ENCODE measurements at regions not wholly inside any gene's neighbourhood (a gene's known extent, or its start where the extent isn't known, plus 50 kb on each side); places are given as distances from the start of the nearest gene placed in this dataset.

DNA sequence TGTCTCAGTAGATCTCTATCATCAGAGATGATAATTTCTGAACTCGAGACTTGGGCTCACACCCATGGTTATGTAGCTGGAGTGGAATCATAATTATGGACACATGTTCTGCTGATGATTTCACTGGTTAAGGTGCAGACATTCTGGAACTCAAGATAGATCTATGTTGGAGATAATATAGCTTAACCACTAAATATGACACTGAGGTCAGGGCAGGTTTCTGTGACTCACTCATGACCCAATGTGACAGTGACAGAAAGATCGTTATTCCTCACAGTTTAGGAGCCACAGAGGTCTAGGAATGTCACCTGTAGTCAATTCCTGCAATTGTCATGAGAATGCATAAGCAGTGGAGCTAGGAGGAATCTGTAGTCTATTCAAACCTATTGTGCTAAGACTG lies 828.6 kb downstream of the TRIB2 start:
- FAIRE-seq (no peak), DNase-seq (ENCODE audit: low read depth, low spot score) (no peak)
- Histone ChIP-seq H3K79me2 (ENCODE audit: control insufficient read depth, insufficient read depth, low read length) (no peaks in the 10 kb centered on the region), H3K36me3 (ENCODE audit: control insufficient read depth in 2 of 2, extremely low read depth in 1 of 2, insufficient read depth in 2 of 2, low read length in 2 of 2) (no peaks in the 10 kb centered on the region), H4K20me1 (ENCODE audit: control insufficient read depth, extremely low read depth, insufficient read depth, low read length) (no peaks in the 10 kb centered on the region), H3K9me1 (ENCODE audit: control insufficient read depth, extremely low read depth, insufficient read depth, low read length) (no peaks in the 10 kb centered on the region), H3K4me2 (ENCODE audit: control insufficient read depth, extremely low read depth, insufficient read depth, low read depth, low read length) (no peak overlapping the region), H2AFZ (ENCODE audit: control insufficient read depth, low read length) (no peak overlapping the region), H3K9ac (ENCODE audit: control insufficient read depth, extremely low read depth, insufficient read depth, low read length) (no peak overlapping the region), H3K27ac (ENCODE audit: control insufficient read depth, insufficient read depth, low read length) (no peak overlapping the region), H3K4me1 (ENCODE audit: control insufficient read depth, extremely low read depth, insufficient read depth, low read length) (no peaks in the 10 kb centered on the region), H3K4me3 (ENCODE audit: control insufficient read depth in 2 of 3, extremely low read depth in 1 of 3, insufficient read depth in 2 of 3, low read depth in 1 of 3, low read length in 3 of 3) (no peak overlapping the region), H3K27me3 (ENCODE audit: control insufficient read depth, extremely low read depth, insufficient read depth, low read length) (no peaks in the 10 kb centered on the region), H3K9me3 (ENCODE audit: control insufficient read depth, low read depth, low read length) (no peaks in the 10 kb centered on the region)
- TF ChIP-seq, protein P1, sequence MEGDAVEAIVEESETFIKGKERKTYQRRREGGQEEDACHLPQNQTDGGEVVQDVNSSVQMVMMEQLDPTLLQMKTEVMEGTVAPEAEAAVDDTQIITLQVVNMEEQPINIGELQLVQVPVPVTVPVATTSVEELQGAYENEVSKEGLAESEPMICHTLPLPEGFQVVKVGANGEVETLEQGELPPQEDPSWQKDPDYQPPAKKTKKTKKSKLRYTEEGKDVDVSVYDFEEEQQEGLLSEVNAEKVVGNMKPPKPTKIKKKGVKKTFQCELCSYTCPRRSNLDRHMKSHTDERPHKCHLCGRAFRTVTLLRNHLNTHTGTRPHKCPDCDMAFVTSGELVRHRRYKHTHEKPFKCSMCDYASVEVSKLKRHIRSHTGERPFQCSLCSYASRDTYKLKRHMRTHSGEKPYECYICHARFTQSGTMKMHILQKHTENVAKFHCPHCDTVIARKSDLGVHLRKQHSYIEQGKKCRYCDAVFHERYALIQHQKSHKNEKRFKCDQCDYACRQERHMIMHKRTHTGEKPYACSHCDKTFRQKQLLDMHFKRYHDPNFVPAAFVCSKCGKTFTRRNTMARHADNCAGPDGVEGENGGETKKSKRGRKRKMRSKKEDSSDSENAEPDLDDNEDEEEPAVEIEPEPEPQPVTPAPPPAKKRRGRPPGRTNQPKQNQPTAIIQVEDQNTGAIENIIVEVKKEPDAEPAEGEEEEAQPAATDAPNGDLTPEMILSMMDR (optimal IDR thresholded peaks at IDR 0.05 in 1 of 3, IDR thresholded peaks at IDR 0.05 in 1 of 3, conservative IDR thresholded peaks at IDR 0.05 in 1 of 3; ENCODE audit: extremely low read depth in 1 of 3, insufficient read depth in 2 of 3, low read length in 3 of 3) = no peak
- no peak for TF ChIP-seq EZH2 (IDR thresholded peaks at IDR 0.05; ENCODE audit: low read length)
- dilution Hi-C loops (cut with MboI; ENCODE audit: extremely low pct_ligation_motif_present, low sequenced_read_pairs) = no loop called here

DNA sequence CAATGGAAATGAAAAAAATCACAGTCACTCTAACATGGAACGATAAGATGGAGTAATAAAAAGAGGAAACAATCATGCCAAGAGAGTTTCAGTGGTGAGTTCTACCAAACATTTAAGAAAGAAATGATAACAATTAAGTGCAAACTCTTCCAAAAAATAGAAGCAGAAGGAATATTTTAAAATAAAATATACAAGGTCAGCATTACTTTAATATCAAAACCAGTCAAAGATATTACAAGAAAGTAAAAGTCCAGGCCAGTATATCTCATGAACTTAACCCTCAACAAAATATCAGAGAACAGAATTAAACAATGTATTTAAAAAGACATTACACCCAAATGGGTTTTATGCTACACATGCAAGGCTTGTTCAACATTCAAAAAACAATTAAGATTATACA lies 829.4 kb downstream of the TRIB2 start:
- FAIRE-seq = no peak
- dilution Hi-C loops (cut with MboI; ENCODE audit: extremely low pct_ligation_motif_present, low sequenced_read_pairs) = no loop called here

More for the DNA sequence above, 829.4 kb downstream of the TRIB2 start:
- Histone ChIP-seq H3K36me3 (ENCODE audit: control insufficient read depth in 2 of 2, extremely low read depth in 1 of 2, insufficient read depth in 2 of 2, low read length in 2 of 2) (no peaks in the 10 kb centered on the region), H3K79me2 (ENCODE audit: control insufficient read depth, insufficient read depth, low read length) (no peaks in the 10 kb centered on the region), H3K4me3 (ENCODE audit: control insufficient read depth in 2 of 3, extremely low read depth in 1 of 3, insufficient read depth in 2 of 3, low read depth in 1 of 3, low read length in 3 of 3) (no peak overlapping the region), H2AFZ (ENCODE audit: control insufficient read depth, low read length) (no peak overlapping the region), H3K4me2 (ENCODE audit: control insufficient read depth, extremely low read depth, insufficient read depth, low read depth, low read length) (no peak overlapping the region), H3K9ac (ENCODE audit: control insufficient read depth, extremely low read depth, insufficient read depth, low read length) (no peak overlapping the region), H3K4me1 (ENCODE audit: control insufficient read depth, extremely low read depth, insufficient read depth, low read length) (no peaks in the 10 kb centered on the region), H3K9me1 (ENCODE audit: control insufficient read depth, extremely low read depth, insufficient read depth, low read length) (no peaks in the 10 kb centered on the region), H4K20me1 (ENCODE audit: control insufficient read depth, extremely low read depth, insufficient read depth, low read length) (no peaks in the 10 kb centered on the region), H3K27ac (ENCODE audit: control insufficient read depth, insufficient read depth, low read length) (no peak overlapping the region), H3K9me3 (ENCODE audit: control insufficient read depth, low read depth, low read length) (no peaks in the 10 kb centered on the region), H3K27me3 (ENCODE audit: control insufficient read depth, extremely low read depth, insufficient read depth, low read length) (no peaks in the 10 kb centered on the region)
- TF ChIP-seq, protein P1 (optimal IDR thresholded peaks at IDR 0.05 in 1 of 3, IDR thresholded peaks at IDR 0.05 in 1 of 3, conservative IDR thresholded peaks at IDR 0.05 in 1 of 3; ENCODE audit: extremely low read depth in 1 of 3, insufficient read depth in 2 of 3, low read length in 3 of 3) = no peak
- TF ChIP-seq EZH2 (IDR thresholded peaks at IDR 0.05; ENCODE audit: low read length) = no peak
- no peak for DNase-seq (ENCODE audit: low read depth, low spot score)
